ENCODE measurements at regions not wholly inside any gene's neighbourhood (a gene's known extent, or its start where the extent isn't known, plus 50 kb on each side); places are given as distances from the start of the nearest gene placed in this dataset.

DNA sequence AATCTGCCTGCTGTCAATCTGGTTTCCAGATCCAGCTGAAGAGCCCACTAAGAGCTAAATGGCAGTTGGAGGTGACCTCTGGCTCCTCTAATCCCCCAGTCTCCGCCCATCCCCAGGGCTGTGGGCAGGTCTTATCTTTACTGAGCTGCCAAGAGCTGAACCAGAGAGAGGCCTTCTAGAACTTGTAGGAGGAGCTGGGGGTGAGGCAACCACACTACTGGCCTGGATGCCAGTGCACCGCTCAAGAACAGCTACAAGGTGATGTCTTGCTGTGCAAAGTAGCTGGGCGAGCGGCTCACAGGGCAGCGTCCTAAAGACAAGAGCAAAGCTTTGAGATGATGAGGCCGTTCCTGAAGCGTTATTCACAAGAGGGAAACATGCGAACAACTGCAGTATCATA lies 374.6 kb downstream of the CTTN start:
- H2AFZ ChIP-seq (ENCODE audit: low read depth, low read length) = no peak overlapping the region
- H3K27me3 ChIP-seq (ENCODE audit: insufficient read depth, low read depth, low read length) = no peaks in the 10 kb centered on the region
- H3K9me2 ChIP-seq (ENCODE audit: insufficient read depth, low read length) = no peaks in the 10 kb centered on the region
- no peak overlapping the region for H3K4me3 ChIP-seq (ENCODE audit: low read length)
- no peaks in the 10 kb centered on the region for H3K36me3 ChIP-seq (ENCODE audit: insufficient read depth, low read length)
- no peaks in the 10 kb centered on the region for H3K79me2 ChIP-seq (replicated peaks; ENCODE audit: insufficient read depth, low read length)
- no peaks in the 10 kb centered on the region for H3K9me3 ChIP-seq (ENCODE audit: low read length)
- no peak overlapping the region for H3K9ac ChIP-seq (ENCODE audit: low read length)
- H3K4me2 ChIP-seq (ENCODE audit: low read length) = no peak overlapping the region
- TF ChIP-seq, protein P1, sequence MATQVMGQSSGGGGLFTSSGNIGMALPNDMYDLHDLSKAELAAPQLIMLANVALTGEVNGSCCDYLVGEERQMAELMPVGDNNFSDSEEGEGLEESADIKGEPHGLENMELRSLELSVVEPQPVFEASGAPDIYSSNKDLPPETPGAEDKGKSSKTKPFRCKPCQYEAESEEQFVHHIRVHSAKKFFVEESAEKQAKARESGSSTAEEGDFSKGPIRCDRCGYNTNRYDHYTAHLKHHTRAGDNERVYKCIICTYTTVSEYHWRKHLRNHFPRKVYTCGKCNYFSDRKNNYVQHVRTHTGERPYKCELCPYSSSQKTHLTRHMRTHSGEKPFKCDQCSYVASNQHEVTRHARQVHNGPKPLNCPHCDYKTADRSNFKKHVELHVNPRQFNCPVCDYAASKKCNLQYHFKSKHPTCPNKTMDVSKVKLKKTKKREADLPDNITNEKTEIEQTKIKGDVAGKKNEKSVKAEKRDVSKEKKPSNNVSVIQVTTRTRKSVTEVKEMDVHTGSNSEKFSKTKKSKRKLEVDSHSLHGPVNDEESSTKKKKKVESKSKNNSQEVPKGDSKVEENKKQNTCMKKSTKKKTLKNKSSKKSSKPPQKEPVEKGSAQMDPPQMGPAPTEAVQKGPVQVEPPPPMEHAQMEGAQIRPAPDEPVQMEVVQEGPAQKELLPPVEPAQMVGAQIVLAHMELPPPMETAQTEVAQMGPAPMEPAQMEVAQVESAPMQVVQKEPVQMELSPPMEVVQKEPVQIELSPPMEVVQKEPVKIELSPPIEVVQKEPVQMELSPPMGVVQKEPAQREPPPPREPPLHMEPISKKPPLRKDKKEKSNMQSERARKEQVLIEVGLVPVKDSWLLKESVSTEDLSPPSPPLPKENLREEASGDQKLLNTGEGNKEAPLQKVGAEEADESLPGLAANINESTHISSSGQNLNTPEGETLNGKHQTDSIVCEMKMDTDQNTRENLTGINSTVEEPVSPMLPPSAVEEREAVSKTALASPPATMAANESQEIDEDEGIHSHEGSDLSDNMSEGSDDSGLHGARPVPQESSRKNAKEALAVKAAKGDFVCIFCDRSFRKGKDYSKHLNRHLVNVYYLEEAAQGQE (IDR thresholded peaks at IDR 0.05; ENCODE audit: borderline replicate concordance) = no peak
- no peak for TF ChIP-seq SMC3 (conservative IDR thresholded peaks at IDR 0.05; ENCODE audit: poor library complexity)
- TF ChIP-seq EP300 (conservative IDR thresholded peaks at IDR 0.05; ENCODE audit: poor library complexity, severe bottlenecking) = no peak
- no peak for TF ChIP-seq RAD21 (conservative IDR thresholded peaks at IDR 0.05)
- TF ChIP-seq CTCF (IDR thresholded peaks at IDR 0.05; ENCODE audit: poor library complexity, severe bottlenecking) = no peak
- no peak for TF ChIP-seq POLR2AphosphoS5 (IDR thresholded peaks at IDR 0.05)
- no peak for TF ChIP-seq MXI1 (conservative IDR thresholded peaks at IDR 0.05; ENCODE audit: poor library complexity, severe bottlenecking)
- no peak for TF ChIP-seq TAF1 (IDR thresholded peaks at IDR 0.05; ENCODE audit: low read depth)
- no peak for TF ChIP-seq EZH2 (IDR thresholded peaks at IDR 0.05; ENCODE audit: borderline replicate concordance, insufficient read depth, low read length, poor library complexity, severe bottlenecking)
- no peaks in the 10 kb centered on the region for H3F3A ChIP-seq (ENCODE audit: insufficient read depth, low read length, poor library complexity, severe bottlenecking)
- no peak overlapping the region for H3K27ac ChIP-seq (ENCODE audit: low read length)
- H4K20me1 ChIP-seq (ENCODE audit: insufficient read depth) = no peaks in the 10 kb centered on the region

DNA sequence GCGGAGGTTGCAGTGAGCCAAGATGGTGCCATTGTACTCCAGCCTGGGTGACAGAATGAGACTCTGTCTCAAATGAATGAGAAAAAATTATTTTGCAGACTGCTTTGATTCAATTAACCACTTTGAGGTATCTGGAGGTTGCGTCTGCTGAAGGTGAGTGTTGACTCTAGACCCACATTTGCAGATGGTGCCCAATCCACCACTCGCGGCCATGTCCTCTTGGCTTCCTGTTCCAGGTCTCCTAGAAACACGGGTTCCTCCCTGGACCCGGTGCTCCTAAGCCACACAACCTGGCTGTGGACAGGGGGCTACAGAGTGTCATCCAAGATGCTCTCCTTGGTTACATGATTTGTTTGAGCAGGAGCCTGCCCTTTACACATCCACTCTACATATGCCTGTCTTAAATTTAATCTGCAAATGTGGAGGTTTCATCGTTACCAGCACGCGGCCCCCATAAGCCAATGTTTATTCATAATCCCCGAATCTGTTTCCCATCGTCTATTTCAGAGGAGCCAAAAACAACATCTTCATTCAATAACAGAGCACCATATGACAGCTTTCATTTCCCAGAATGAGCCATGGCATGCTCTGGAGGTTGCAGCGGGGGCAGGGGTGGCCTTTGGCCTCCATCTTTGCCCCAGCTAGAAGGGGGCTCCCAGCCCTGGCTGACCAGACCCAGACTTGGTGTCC lies 377.2 kb downstream of the CTTN start:
- no peaks in the 10 kb centered on the region for H3K9me2 ChIP-seq (ENCODE audit: insufficient read depth, low read length)
- no peak overlapping the region for H3K4me2 ChIP-seq (ENCODE audit: low read length)
- H2AFZ ChIP-seq (ENCODE audit: low read depth, low read length) = no peak overlapping the region
- H3F3A ChIP-seq (ENCODE audit: insufficient read depth, low read length, poor library complexity, severe bottlenecking) = no peaks in the 10 kb centered on the region
- no peaks in the 10 kb centered on the region for H3K27me3 ChIP-seq (ENCODE audit: insufficient read depth, low read depth, low read length)
- H4K20me1 ChIP-seq (ENCODE audit: insufficient read depth) = no peaks in the 10 kb centered on the region
- H3K27ac ChIP-seq (ENCODE audit: low read length) = no peak overlapping the region
- H3K9me3 ChIP-seq (ENCODE audit: low read length) = no peaks in the 10 kb centered on the region
- H3K4me3 ChIP-seq (ENCODE audit: low read length) = no peak overlapping the region
- H3K79me2 ChIP-seq (replicated peaks; ENCODE audit: insufficient read depth, low read length) = no peaks in the 10 kb centered on the region
- no peaks in the 10 kb centered on the region for H3K36me3 ChIP-seq (ENCODE audit: insufficient read depth, low read length)
- TF ChIP-seq, protein P1 (IDR thresholded peaks at IDR 0.05; ENCODE audit: borderline replicate concordance) = no peak
- TF ChIP-seq EP300 (conservative IDR thresholded peaks at IDR 0.05; ENCODE audit: poor library complexity, severe bottlenecking) = no peak
- no peak for TF ChIP-seq MXI1 (conservative IDR thresholded peaks at IDR 0.05; ENCODE audit: poor library complexity, severe bottlenecking)
- no peak for TF ChIP-seq SMC3 (conservative IDR thresholded peaks at IDR 0.05; ENCODE audit: poor library complexity)
- H3K9ac ChIP-seq (ENCODE audit: low read length) = no peak overlapping the region
